Activated CD4-positive, CD25-positive, alpha-beta regulatory T cell treated with anti-CD3 and anti-CD28 coated beads, Interleukin-2, amount 50 U/mL, for 24 hours (primary cell): ENCODE measurements at regions not wholly inside any gene's neighbourhood (a gene's known extent, or its start where the extent isn't known, plus 50 kb on each side); places are given as distances from the start of the nearest gene placed in this dataset.
A peak's percentile ranks its signal among the peaks of the same experiment; 100 is the strongest.

ENCODE experiments used
- ATAC-seq, 2 donors: fragments of 150-1000 bp; cut with Tn5 transposase; one replicate each; pipeline ENCODE4 v1.10.0; 2021; ENCODE audit warnings: mild to moderate bottlenecking in 1 of 2, moderate library complexity in 1 of 2

DNA sequence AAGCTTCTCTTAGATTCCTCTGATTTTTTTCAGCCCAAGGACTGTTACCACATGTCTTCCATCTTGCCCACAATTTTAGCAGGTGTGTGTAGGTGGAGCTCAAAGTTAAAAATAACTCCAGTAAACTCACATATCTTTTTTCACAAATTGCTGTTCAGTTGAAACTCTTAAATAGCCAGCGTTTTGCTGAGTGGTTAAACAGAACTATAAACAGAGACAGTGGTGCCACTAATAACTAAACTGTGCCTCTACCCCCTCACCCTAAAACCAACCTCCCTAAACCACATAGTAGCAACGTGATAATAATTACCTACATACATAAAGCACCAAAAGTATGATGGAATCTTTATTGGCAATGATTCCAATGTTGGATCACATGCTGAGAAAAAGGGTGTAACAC lies 525.1 kb downstream of the PDCD6IP start:
- no peak for ATAC-seq

DNA sequence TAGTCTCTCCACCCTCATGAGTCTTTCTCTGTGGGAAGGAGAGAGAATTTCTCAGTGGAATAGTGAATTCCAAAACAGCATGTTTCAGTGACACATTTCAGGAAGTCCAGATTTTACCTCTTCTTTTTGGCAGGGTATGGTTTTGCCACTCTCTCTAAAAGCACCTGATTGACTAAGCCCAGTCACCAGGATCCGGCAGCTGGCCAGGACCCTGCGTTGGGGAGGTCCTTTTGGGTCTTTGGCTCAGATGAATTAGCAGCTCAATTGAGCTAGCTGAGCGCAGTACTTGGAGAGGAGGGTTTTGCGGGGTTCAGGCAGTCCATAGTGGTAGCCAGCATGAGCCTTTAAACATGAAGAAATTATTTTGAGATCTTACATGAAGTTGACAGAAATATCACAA lies 548.2 kb downstream of the PDCD6IP start:
- no peak for ATAC-seq

DNA sequence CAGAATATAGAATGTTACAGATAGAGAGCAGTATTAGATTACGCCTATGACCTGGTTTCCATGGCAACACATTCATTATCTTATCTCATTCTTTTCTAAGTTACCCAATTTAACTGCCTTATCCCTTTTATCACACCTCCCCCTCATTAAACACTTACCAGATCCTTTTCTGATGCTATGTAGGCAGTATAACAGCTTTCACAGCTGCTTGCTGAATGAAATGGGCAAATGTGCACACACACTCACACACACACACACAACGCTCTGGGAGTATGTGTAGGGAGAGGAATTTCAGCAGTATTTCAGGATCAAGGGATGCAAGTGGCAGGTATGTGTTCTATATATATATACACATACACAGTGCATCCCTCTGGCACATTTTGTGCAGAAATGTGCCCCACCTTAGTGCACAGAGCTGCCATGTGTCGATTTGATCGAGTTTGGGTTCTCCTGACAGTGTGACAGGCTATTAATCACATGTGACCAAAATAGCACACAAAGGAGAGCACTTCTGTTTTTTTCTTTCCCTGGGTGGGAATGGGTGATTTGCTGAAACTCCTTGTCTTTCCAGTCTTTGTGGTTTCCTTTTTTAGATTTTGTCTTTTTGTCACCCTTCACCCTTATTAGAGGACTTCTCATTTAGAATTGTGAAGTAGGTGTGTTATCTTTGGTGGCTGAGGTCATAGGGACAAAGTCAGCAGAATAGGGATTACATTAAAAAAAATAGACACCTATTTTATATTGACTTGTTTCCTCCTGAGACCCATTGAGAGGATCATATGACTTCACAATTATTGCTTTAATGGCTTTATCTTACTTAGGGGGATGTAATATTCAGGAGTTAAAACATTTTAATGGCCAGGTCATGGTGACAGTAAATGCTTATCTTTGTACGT lies 553.7 kb downstream of the PDCD6IP start:
- no peak for ATAC-seq

DNA sequence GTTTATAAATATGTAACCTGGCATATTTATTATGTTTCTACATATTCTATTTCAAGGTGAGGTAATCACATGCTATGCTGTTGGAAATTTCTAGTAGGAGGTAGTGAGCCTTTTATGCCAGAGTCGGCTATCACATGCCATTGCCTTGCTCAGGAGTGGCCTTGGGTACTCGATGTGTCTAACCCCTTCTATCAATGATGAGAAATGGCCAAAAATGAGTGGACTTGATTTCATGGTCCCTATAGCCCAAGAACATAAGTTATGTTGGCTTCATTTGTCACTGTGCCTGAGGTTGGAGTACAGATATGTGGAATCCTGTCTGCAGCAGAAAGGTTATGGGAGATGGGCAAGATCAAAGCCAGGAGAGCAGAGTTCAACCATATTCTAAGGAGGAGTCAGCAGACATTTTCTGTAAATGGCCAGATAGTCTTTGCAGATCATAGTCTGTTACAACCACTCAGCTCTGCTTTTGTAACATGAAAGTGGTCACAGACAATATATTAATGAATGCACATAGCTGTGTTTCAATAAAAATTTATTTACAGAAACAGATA lies 554.4 kb downstream of the PDCD6IP start:
- no peak for ATAC-seq

DNA sequence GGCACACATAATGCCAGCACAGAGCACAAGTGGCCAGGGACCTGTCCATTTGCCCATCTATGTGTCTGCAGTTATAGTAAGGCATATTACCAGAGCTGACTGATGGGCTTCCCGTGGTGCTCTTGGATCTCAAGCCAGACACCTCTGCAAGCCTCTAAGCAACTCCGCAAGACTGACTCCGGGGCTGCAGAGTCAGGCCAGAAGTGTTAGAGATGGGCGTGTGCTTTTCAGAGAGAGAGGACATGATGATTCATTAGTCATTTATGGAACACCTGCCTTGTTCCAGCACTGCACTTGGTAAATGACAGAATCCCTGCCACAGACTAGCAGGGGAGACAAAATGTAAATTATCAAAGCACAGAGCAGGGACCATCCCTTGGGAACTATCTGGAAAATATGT lies 559.0 kb downstream of the PDCD6IP start:
- ATAC-seq, result no peak

DNA sequence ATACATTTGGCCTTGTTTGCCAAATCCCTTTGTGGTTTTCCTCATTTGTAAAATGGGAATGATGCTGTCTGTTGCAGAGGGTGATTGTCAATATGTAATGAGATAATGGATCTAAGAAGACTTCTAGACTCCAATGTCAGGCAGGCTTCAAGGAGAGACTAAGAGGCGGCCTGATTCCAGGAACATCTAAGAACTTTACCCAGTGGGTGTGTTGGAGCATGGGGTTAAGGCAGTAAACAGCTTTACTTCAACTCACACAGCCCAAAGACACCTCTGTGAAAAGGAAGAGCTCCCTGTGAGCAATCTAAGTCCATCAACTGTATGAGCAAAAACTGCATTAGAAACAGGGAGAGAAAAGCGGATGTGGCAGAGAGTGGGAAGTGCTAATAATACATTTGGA lies 560.6 kb downstream of the PDCD6IP start:
- ATAC-seq, result no peak

DNA sequence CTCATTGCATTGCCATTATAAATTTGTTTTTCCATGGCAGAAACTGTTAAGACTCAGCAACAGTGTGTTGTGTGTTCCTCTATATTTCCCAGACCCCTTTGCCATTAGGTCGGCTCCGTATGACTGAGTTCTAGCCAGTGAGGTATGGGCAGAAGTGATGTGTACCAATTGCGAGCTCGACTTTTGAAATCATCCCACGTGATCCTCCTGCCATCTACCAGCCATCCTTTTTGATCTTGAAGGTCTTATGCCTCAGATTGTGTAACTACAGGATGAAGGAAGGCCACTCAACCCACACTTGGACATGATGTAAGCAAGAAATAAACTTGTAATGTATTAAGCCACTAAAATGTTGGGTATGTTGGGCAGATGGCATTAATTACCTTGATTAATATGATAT lies 562.3 kb downstream of the PDCD6IP start:
- no peak for ATAC-seq

DNA sequence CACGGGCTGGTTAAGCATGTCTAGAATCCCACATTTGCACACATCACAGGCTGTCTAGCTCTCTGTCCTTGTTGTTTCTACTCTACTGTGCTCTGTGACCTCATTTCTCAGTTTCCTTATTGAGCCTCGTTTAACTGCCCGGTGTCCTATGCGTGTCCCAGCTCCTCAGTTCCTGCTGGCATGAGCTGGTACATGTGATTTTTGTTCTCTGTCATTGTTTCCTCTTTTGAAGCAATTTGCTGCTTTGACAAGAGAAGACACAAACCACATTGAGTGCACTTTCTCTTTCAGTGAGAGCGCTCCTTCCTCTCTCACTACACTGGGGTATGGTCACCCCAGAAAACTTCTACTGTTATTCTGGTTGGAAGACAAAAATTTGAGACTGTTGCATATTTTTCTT lies 563.5 kb downstream of the PDCD6IP start:
- peak in 1 of 2 donors; percentile 49 for ATAC-seq

DNA sequence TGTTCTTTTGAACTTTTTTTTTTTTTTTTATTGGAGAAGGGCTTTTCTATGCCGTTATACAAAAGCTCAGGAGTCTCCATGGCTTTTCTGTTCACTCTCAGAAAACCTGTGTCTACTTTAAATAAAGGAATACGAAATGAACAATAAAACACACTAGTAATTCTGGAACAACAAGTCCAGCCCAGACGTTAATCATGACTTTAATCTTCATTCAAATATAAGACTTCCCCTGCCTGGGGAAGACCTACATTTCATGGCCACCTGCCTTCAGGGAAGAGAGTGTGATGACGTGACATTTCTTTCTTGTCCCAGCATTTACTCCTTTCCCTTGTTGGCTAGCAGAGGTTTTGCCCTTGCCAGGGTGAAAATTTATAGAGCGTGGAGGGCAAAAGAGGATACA lies 564.5 kb downstream of the PDCD6IP start:
- no peak for ATAC-seq

DNA sequence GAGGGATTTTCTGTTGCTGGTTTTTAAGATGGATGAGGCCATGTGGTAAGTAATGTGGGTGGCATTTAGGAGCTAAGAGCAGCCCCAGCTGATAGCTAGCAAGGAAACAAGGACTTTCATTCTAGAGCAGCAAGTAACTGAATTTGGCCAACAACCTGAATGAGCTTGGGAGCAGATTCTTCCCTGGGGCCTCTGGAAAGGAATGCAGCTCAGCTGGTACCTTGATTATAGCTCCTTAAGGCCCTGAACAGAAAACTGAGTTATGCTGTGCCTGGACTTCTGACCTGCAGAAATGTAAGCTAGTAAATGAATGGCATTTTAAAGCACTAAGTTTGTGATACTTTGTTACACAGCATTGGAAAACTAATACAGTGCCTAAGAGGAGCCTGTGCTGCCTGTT lies 565.5 kb downstream of the PDCD6IP start:
- ATAC-seq, result no peak

DNA sequence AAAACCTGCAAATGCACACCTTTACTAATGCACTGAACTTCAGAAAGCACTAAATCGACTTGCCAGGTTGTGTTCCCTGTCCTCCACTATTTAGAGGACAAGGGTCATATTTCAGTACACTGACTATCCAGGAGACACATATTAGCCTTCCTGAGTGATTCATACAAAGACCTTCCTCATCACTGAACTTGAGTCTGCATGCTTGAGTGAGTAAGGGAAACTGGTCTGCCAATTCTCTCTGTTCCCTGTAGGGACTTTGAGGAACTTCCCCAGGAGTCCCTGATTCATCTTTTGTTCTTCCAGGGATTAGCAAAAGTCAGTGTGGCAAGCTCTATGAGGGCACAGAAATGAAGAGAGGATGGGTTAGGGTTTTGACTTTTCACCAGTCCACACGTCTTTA lies 565.9 kb downstream of the PDCD6IP start:
- no peak for ATAC-seq

DNA sequence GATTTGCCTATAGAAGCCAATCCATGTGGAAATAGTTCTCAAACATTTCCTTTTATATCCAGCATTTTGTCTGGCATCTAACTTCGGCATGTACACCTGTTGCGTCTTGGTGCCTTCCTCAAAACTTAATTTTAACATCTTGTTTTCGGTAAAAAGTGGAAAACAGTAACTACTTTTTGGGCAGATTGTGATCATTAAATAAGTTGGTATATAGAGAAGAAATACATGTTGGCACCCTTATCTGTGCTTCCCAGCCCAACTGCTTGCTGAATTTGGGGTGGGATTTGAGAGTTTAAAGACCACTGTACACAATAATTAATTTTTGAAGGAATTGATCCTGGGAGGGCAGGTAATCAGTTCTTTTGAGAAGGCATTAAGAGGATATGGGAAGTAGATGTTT lies 566.8 kb downstream of the PDCD6IP start:
- ATAC-seq, result no peak

DNA sequence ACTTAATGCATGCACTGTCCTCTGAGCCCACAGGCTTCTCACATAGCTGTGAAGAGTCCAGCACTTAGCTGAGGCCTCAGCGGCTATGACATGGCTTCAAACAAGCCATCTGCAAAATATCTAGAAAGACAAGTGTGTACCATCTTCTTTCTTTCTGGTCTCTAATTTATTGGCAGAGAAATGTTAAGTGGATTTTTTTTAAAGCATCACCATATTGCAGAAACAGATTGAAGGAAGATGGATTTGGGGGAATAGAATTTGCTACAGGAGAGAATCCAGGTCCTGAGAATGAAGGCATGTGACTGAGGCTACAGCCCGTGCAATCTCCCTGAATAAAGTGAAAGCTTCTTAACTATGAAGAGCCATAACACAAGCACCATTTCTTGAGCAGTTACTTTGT lies 567.3 kb downstream of the PDCD6IP start:
- ATAC-seq, result no peak

DNA sequence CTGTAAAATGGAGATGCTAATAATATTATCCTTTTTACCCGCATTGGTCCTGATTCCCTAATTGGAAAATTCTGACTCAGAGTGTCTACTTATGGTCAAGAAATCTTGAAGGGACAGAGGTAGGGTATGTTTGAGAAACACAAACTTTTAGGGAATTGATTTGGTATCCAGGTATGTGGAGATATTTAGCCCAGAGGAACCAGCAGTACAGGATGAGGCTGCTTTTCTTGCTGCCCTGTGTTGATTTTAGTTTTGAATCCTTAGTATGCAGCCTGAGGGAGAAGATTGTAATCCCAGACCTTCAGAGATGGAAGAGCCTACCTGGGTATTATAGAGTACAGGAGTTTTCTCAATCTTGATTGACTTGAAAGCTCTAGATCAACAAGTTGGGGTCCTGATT lies 569.1 kb downstream of the PDCD6IP start:
- no peak for ATAC-seq

DNA sequence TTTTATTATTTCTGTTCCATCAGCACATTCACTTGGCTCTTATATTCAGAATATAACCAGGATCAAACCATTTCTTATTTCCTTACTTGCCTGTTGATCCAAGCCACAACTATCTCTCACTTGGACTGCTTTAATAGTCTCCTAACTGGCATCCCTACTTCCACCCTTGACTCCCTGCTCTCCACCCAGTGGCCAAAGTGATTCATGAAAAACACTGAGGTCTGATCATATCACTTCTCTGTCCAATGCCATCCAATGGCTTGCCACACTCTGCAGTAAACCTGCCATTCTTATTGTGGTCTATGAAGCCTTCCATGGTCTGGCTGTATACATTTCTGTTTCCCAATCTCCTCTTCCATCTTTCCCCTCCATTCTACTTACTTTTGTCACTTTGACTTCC lies 576.1 kb downstream of the PDCD6IP start:
- no peak for ATAC-seq

DNA sequence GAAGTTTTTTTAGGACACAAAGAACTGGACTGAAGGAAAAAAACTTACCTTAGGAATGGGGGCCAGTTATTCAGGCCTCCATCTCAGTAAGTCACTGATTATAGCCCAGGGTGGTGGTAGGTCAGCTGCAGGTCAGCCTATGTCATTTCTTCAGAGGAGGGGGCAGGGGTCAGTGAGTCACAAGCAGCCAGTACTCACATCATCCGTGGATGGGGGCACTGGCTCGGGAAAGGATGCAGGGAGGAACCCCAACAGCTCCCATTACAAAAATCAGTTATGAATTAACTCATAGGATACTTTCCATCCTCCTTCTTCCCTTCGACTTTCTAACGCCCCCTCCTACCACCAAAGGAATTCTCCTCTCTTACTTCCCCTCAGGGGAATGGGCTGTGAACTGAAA lies 578.3 kb downstream of the PDCD6IP start:
- no peak for ATAC-seq

DNA sequence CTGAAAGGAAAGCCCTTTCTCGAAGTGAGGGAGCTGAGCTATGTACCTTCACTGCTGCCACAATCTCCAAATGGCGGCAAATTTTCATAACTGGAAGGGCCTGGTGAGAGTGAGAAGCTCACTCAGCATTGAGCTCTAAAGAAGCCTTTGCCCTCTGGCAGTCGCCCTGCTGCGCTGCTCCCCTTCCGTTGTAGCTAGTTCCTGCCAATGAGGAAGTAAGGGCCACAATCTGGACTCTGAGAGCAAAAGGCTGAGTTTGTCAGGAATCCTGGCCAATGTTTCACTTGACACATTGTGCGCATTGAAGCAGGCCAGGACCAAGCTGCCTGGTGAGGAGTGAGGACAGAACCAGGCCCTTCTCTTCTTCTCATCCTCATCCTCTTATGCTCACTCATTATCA lies 579.5 kb downstream of the PDCD6IP start:
- no peak for ATAC-seq

DNA sequence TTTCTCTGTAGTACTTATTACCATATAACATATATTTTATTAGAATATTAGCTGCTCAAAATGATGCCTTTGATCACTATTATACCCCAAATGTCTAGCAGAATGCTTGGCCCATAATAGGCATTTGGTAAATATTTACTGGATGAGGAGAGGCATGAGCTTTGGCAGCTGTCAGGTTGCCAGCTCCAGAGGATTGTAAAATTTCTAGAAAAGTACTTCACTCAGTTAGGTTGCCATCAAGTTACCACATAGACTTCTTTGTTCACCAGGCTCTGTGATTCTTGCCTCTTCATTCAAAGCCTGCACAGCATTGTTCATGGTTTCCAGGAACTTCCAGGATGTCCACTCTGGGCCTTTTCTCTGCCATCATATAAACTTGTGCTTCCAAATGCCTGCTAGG lies 582.8 kb downstream of the PDCD6IP start:
- ATAC-seq, result no peak

DNA sequence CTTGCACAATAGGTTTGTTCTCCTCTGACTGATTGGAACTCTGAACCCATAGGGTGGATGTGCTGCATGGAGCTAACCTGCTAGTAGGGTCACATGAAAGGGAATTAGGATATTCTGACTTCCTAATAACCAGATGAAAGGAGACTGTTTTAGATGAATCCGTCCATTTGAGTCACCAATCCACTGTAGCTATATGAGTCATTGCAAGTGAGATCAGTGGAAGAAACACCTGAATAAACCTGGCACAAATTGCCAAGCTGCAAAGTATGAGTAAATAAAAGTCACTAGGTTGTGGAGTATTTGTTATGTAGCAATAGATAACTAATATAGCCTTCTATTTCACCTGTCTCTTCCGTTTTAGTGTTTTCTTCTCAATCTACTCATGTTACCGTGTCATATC lies 584.4 kb downstream of the PDCD6IP start:
- ATAC-seq, result no peak

DNA sequence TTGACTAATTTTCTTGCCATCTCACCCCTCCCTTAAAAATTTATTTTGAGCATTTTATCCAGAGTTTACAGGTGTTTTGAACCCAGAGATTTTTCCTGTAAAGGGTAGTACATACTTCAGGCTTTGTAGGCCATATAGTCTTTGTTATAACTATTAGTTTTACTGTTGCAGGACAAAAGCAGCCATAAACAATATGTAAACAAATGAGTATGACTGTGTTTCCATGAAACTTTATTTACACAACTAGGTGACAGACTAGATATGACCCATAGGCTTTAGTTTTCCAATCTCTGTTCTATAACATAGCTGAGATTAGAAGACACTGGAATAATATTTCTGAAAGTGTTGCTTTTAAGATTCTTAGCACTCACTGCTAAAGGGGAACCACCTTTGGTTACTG lies 587.9 kb downstream of the PDCD6IP start:
- ATAC-seq, result no peak

DNA sequence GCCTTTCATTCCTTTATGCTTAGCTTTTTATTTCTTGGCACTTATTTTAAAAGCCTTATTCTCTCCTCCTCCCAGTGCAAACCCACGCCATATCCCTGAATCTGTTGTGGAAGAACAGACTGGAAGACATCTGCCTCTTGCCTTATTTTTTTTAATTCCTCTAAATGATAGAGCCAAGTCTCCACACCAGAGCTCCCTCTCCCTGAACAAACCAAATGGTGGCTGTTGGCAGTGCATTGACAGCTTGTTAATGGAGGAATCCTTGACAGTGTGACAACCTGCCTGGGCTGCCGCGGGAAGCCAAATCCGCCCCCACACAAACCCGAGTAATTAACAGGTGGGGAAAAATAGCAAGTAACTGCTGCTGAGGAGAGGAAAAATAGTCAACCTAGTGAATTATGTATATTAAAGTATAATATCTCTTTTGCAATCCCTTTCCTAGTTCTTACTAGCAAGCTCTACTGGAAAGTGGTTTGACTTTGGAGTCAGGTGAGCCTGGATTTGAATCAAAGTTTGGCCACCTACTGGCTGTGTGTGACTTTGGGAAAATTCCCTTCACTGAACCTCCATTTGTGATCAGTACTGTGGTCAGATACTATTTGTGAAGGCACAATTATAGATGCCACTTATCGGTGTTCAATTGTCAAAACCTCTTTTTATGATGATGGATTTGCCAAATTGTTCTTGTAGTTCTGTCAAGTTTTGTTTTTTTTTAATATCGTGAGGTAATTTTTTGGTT lies 589.6 kb downstream of the PDCD6IP start:
- ATAC-seq, result no peak

DNA sequence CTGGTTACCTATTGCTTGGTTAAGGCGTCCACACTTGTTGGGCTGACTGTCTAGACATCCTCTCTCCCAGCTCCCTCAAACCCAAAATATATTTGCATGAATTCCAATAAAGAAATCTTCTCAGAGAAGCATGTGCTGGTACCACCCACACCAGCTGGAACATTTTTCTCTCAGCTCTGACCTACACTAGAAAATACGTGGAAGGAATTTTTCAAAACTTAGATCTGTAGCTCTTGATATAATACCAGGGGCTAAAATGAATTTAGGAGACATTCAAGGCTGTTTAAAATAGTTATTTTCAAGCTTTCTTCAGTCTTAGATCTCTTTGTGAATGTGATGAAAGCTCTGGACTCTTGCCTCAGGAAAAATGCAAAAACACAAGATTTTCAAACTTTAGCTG lies 590.4 kb downstream of the PDCD6IP start:
- no peak for ATAC-seq

DNA sequence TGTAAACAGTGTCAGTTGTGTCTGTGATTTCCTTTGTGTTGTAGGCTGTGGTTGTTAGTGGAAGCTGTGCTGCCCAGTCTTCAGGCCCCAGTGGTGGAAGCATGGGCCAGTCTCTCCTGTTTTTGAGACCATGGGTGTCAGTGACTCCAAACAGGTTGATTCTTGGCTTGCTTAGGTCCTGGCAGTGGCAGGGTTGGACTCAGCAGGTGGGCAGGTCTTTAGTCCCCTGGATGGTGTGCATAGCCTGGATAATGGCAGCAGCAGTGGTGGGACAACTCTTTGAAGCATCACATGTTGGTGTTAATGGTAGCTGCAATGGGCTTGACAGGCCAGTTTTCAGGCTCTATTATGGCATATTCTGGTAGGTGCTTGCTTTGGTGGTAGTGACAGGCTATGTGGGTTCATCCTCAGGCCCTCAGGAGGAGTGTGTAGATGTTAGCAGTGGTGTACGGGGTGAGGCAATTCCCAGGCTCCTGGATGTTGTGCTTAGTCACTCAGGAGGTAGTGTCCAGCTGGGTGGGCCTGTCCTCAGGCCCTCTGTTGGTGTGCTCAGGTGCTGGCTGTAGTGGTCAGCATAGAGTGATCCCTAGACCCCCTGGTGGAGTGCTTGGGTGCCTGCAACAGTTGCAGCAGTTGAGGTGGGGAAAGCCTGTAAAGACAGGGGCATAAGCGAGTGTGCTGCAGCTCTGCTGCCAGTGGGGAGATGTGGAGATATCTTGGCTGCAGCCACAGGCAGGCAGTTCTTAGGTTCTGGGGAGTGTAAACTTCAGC lies 596.7 kb downstream of the PDCD6IP start:
- ATAC-seq, result no peak
